ENCODE measurements at regions not wholly inside any gene's neighbourhood (a gene's known extent, or its start where the extent isn't known, plus 50 kb on each side); places are given as distances from the start of the nearest gene placed in this dataset.

GRCh38 chr5:166823360-166823759 lies 1468.1 kb upstream of the WWC1 start:
- TF ChIP-seq CTCF (IDR thresholded peaks at IDR 0.05; ENCODE audit: low read length) (no peak), EZH2 (IDR thresholded peaks at IDR 0.05; ENCODE audit: borderline replicate concordance, low read length) (no peak)
